Stomach (tissue), 4 donors: ENCODE measurements at regions not wholly inside any gene's neighbourhood (a gene's known extent, or its start where the extent isn't known, plus 50 kb on each side); places are given as distances from the start of the nearest gene placed in this dataset.

Experiments
- CTCF ChIP-seq, 7 experiments: fragments of 450-650 bp in 4 of 7; fragments of 200-600 bp in 3 of 7; sonication (generic) in 3 of 7; IDR thresholded peaks; one replicate each; pipeline ENCODE4 v1.5.1; 2016 to 2019; ENCODE audit warnings: antibody characterized with exemption in 7 of 7, control low read depth in 2 of 7, mild to moderate bottlenecking in 1 of 7
- POLR2A ChIP-seq, 4 donors: fragments of 450-650 bp; IDR thresholded peaks; one replicate each; pipeline ENCODE4 v1.6.1; 2016; ENCODE audit warnings: antibody characterized with exemption in 4 of 4, control low read depth in 2 of 4, mild to moderate bottlenecking in 1 of 4, moderate library complexity in 1 of 4
- POLR2AphosphoS5 ChIP-seq, 3 donors: sonication (generic); formaldehyde crosslinking; IDR thresholded peaks; one replicate each; pipeline ENCODE4 v1.6.1; 2016; ENCODE audit warnings: antibody characterized with exemption in 3 of 3

DNA sequence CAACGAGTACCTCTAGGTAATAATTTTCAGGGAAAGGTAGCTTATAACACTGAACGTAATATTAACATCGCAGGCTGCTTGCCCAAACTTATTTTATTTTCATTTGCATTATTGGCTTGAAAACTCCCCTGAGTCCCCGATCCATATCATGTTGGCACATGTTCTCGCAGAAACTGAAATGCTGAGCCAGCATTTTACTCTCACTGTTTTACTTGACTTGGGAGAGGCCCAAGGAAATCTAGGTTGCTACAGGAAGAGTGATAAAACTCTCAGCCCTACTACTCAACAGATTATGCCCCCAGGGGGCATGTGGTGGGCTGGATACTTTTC lies 183.5 kb upstream of the HABP2 start:
- TF ChIP-seq CTCF (IDR thresholded peaks at IDR 0.05): no peak
- no peak for TF ChIP-seq POLR2AphosphoS5 (IDR thresholded peaks at IDR 0.05)
- TF ChIP-seq POLR2A (IDR thresholded peaks at IDR 0.05): no peak
